Activated CD8-positive, alpha-beta T cell treated with anti-CD3 and anti-CD28 coated beads for 36 hours (primary cell): ENCODE measurements at regions not wholly inside any gene's neighbourhood (a gene's known extent, or its start where the extent isn't known, plus 50 kb on each side); places are given as distances from the start of the nearest gene placed in this dataset.
A peak's percentile ranks its signal among the peaks of the same experiment; 100 is the strongest.
"Not testable (repeated sequence)": the region's sequence is repeated elsewhere in the genome, so short reads cannot be mapped to it uniquely, and the experiment has no call there.

Experiments
- ATAC-seq: fragments of 200-7000 bp; cut with Tn5 transposase; one replicate; pipeline ENCODE4 v1.10.0; 2021; ENCODE audit warnings: mild to moderate bottlenecking, moderate library complexity
- CTCF ChIA-PET: fragments of 350-600 bp; sonication (Branson Sonifier 250); formaldehyde crosslinking; loops from one replicate; lab custom pipeline; 2021; ENCODE audit warnings: antibody characterized with exemption; lab: Charles Lee
- POLR2A ChIA-PET: fragments of 350-600 bp; sonication (Branson Sonifier 250); formaldehyde crosslinking; loops from one replicate; lab custom pipeline; 2021; ENCODE audit warnings: antibody characterized with exemption; lab: Charles Lee
- DNase-seq: peaks from one replicate; pipeline ENCODE4 v3.0.0-alpha.2; 2020
- H3K27ac Mint-ChIP-seq: one replicate; pipeline ENCODE4 v1.8.0; 2021; ENCODE audit warnings: mild to moderate bottlenecking, mixed read lengths
- H3K27me3 Mint-ChIP-seq: one replicate; pipeline ENCODE4 v1.8.0; 2021; ENCODE audit warnings: mixed read lengths
- H3K36me3 Mint-ChIP-seq: one replicate; pipeline ENCODE4 v1.8.0; 2021; ENCODE audit warnings: low read depth, mixed read lengths
- H3K4me1 Mint-ChIP-seq: one replicate; pipeline ENCODE4 v1.8.0; 2021; ENCODE audit warnings: low read depth, mixed read lengths
- H3K4me3 Mint-ChIP-seq: one replicate; pipeline ENCODE4 v1.8.0; 2021; ENCODE audit warnings: mild to moderate bottlenecking, moderate library complexity, mixed read lengths
- H3K9me3 Mint-ChIP-seq: one replicate; pipeline ENCODE4 v1.8.0; 2021; ENCODE audit warnings: mixed read lengths
- intact Hi-C: fragments of 100-400 bp; cut with micrococcal nuclease; formaldehyde crosslinking; loops from one replicate; pipeline ENCODE4 v1.10.0; 2022
- TF ChIP-seq, protein P1 (sequence below): fragments of 200-600 bp; IDR thresholded peaks from one replicate; pipeline ENCODE4 v1.8.0; 2022; ENCODE audit warnings: antibody characterized with exemption, mild to moderate bottlenecking

DNA sequence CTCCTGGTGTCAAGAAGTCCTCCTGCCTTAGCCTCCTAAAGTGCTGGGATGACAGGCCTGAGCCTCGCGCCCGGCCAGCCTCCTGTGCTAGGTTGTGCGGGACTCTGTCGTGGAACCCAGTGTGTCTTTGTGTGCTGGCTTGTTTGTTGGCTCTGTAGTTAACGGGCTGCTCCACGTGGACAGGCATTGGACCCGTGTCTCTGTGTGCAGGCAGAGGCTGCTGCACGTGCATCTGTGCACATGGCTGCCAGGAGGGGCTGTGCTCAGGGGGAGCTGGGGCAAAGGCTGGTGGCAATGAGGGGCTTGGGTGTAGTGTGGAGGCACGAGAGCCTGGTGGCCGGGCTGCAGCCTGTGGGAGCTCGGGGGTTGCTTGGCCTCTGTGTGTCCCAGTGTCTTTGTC, 121.3 kb upstream of the ALDH3B2 start:
- Mint-ChIP-seq H3K27ac (no peak overlapping the region), H3K4me3 (no peak overlapping the region), H3K27me3 (no peaks in the 10 kb centered on the region), H3K4me1 (peaks cover 9% of the 10 kb centered on the region), H3K9me3 (no peaks in the 10 kb centered on the region), H3K36me3 (peaks cover 6% of the 10 kb centered on the region)
- ChIA-PET CTCF (no interaction called here), POLR2A (no interaction called here)
- TF ChIP-seq, protein P1, sequence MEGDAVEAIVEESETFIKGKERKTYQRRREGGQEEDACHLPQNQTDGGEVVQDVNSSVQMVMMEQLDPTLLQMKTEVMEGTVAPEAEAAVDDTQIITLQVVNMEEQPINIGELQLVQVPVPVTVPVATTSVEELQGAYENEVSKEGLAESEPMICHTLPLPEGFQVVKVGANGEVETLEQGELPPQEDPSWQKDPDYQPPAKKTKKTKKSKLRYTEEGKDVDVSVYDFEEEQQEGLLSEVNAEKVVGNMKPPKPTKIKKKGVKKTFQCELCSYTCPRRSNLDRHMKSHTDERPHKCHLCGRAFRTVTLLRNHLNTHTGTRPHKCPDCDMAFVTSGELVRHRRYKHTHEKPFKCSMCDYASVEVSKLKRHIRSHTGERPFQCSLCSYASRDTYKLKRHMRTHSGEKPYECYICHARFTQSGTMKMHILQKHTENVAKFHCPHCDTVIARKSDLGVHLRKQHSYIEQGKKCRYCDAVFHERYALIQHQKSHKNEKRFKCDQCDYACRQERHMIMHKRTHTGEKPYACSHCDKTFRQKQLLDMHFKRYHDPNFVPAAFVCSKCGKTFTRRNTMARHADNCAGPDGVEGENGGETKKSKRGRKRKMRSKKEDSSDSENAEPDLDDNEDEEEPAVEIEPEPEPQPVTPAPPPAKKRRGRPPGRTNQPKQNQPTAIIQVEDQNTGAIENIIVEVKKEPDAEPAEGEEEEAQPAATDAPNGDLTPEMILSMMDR, result no peak
- intact Hi-C loops, result no loop called here
- ATAC-seq (no peak), DNase-seq (no peak)

DNA sequence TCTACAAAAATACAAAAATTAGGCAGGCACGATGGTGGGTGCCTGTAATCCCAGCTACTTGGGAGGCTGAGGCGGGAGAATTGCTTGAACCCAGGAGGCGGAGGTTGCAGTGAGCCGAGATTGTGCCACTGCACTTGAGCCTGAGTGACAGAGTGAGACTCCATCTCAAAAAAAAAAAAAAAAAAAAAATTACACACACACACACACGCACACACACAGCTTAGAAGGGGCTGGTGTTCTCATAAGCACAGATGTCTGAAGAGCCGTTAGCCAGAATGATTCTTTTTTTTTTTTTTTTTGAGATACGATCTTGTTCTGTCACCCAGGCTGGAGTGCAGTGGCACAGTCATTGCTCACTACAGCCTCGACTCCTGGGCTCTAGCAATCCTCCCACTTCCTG, 119.3 kb upstream of the ALDH3B2 start:
- DNase-seq, ATAC-seq, intact Hi-C loops, H3K36me3 Mint-ChIP-seq, H3K27me3 Mint-ChIP-seq, H3K4me3 Mint-ChIP-seq, H3K4me1 Mint-ChIP-seq, H3K9me3 Mint-ChIP-seq, H3K27ac Mint-ChIP-seq, POLR2A ChIA-PET: not testable (repeated sequence)
- CTCF ChIA-PET, result interaction anchor here (2.8 kb wide), 1 partner anchor 12 kb away, joined by 5 read pairs; no protein-coding TSS in a partner anchor

GRCh38 chr11:67792273-67792990, 118.0 kb upstream of the ALDH3B2 start:
- H3K9me3 Mint-ChIP-seq, H3K27me3 Mint-ChIP-seq, POLR2A ChIA-PET, intact Hi-C loops, H3K27ac Mint-ChIP-seq, ATAC-seq, H3K4me3 Mint-ChIP-seq, H3K36me3 Mint-ChIP-seq, H3K4me1 Mint-ChIP-seq: not testable (repeated sequence)
- DNase-seq, result peak; percentile 72
- CTCF ChIA-PET, result interaction anchor here (2.8 kb wide), 1 partner anchor 13 kb away, joined by 5 read pairs; no protein-coding TSS in a partner anchor
- TF ChIP-seq, protein P1, result peak; percentile 75

- H3K4me1 Mint-ChIP-seq, intact Hi-C loops, ATAC-seq, H3K9me3 Mint-ChIP-seq, H3K27ac Mint-ChIP-seq, DNase-seq, H3K36me3 Mint-ChIP-seq, H3K27me3 Mint-ChIP-seq, H3K4me3 Mint-ChIP-seq, POLR2A ChIA-PET: not testable (repeated sequence)
- CTCF ChIA-PET, result interaction anchor here (2.8 kb wide), 1 partner anchor 14 kb away, joined by 5 read pairs; no protein-coding TSS in a partner anchor
Observed at GRCh38 chr11:67791598-67792170, 117.3 kb upstream of the ALDH3B2 start.

DNA sequence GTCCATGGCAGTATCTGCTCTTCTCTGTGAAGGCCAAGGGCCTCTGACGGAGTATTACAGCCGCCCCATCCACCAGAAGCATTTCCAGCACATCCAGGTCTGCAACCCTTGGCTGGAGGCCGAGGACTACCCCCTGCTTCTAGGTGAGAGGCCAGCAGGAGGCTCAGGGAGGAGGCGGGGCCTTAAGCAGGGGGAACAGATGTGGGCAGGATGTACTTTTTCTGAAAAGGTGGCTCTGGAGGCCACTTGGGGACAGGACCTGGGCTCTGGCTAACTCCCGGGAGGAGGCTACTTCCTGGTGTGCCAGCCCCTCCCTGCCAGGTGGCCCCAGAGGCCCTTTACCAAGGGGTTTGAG, 113.9 kb upstream of the ALDH3B2 start:
- H3K27ac Mint-ChIP-seq, H3K4me1 Mint-ChIP-seq, CTCF ChIA-PET, DNase-seq, H3K9me3 Mint-ChIP-seq, H3K4me3 Mint-ChIP-seq, H3K27me3 Mint-ChIP-seq, H3K36me3 Mint-ChIP-seq, ATAC-seq, intact Hi-C loops, POLR2A ChIA-PET: not testable (repeated sequence)

- not testable (repeated sequence) for H3K36me3 Mint-ChIP-seq
Observed at GRCh38 chr11:67787681-67788340, 113.4 kb upstream of the ALDH3B2 start.

DNA sequence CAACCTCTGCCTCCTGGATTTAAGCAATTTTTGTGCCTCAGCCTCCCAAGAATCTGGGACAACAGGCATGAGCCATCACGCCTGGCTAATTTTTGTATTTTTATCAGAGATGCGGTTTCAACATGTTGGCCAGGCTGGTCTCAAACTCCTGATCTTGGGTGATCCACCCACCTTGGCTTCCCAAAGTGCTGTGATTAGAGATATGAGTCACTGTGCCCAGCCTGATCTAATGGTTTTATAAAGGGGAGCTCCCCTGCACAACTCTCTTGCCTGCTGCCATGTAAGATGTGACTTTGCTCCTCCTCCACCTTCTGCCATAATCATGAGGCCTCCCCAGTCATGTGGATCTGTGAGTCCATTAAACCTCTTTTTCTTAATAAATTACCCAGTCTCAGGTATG, 107.5 kb upstream of the ALDH3B2 start:
- intact Hi-C loops, POLR2A ChIA-PET: not testable (repeated sequence)

More at GRCh38 chr11:67787681-67788340, 113.4 kb upstream of the ALDH3B2 start:
- H3K27me3 Mint-ChIP-seq, H3K4me1 Mint-ChIP-seq, DNase-seq, H3K9me3 Mint-ChIP-seq, POLR2A ChIA-PET, CTCF ChIA-PET, intact Hi-C loops, H3K27ac Mint-ChIP-seq, ATAC-seq, H3K4me3 Mint-ChIP-seq: not testable (repeated sequence)

DNA sequence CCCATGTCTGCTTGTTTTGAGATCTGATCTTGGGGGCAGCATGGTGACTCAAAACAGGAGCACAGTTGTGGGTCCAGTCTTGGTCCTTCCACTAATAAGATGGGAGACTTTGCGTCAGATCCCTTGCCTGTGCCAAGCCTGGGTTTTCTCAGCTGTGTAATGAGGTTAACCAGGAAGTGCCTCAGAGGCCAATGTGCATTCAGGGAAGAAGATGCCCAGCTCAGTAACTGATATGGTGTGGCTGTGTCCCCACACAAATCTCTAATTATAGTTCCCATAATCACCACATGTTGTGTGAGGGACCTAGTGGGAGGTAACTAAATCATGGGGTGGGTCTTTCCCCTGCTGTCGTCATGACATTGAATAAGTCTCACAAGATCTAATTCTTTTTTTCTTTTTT, 107.1 kb upstream of the ALDH3B2 start:
- ATAC-seq, H3K4me3 Mint-ChIP-seq, DNase-seq, H3K4me1 Mint-ChIP-seq, H3K36me3 Mint-ChIP-seq, H3K9me3 Mint-ChIP-seq, CTCF ChIA-PET, H3K27ac Mint-ChIP-seq, H3K27me3 Mint-ChIP-seq, POLR2A ChIA-PET, intact Hi-C loops: not testable (repeated sequence)

More for the DNA sequence above, 107.5 kb upstream of the ALDH3B2 start:
- H3K4me3 Mint-ChIP-seq, H3K4me1 Mint-ChIP-seq, H3K27me3 Mint-ChIP-seq, CTCF ChIA-PET, DNase-seq, ATAC-seq, H3K9me3 Mint-ChIP-seq, H3K36me3 Mint-ChIP-seq, H3K27ac Mint-ChIP-seq: not testable (repeated sequence)
